OCI-LY1 (cell line): ENCODE measurements at regions not wholly inside any gene's neighbourhood (a gene's known extent, or its start where the extent isn't known, plus 50 kb on each side); places are given as distances from the start of the nearest gene placed in this dataset.

Experiments used
- CTCF ChIP-seq: fragments of 200-600 bp; sonication (generic), shearing (Covaris generic); IDR thresholded peaks from 2 replicates; pipeline ENCODE4 v1.5.1; 2017; ENCODE audit warnings: mild to moderate bottlenecking, antibody characterized with exemption, low read length, moderate library complexity, mixed read lengths
- EZH2 ChIP-seq: fragments of 200-600 bp; sonication (generic), shearing (Covaris generic); IDR thresholded peaks from 2 replicates; pipeline ENCODE4 v1.8.0; 2017; ENCODE audit warnings: borderline replicate concordance, mixed run types, mild to moderate bottlenecking, antibody characterized with exemption, low read length, moderate library complexity, mixed read lengths

GRCh38 chr6:71589254-71589653 lies 297.1 kb upstream of the RIMS1 start:
- TF ChIP-seq CTCF = no peak
- no peak for TF ChIP-seq EZH2
